ENCODE measurements at regions not wholly inside any gene's neighbourhood (a gene's known extent, or its start where the extent isn't known, plus 50 kb on each side); places are given as distances from the start of the nearest gene placed in this dataset.

DNA sequence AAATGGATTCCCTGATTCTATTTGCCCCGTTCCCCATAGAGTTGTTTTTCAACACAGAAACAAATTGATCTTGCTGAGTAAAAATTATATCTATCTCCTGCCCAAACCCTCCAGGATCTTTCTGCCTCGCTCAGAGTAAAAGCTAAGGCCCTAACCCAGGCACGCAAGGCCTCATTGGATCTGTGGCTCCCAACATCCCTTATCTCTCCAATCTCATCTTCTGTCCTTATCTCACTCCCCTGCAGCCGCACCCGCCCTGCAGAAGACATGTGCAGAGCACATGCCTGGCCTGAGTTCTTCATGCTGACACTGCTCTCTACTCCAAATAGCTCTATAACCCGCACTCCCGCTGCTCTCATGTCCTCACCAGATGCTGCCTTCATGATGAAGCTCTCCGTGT, 543.8 kb upstream of the ZFP42 start:
- TF ChIP-seq EZH2 (IDR thresholded peaks at IDR 0.05; ENCODE audit: low read length): no peak
- TF ChIP-seq, protein P1, sequence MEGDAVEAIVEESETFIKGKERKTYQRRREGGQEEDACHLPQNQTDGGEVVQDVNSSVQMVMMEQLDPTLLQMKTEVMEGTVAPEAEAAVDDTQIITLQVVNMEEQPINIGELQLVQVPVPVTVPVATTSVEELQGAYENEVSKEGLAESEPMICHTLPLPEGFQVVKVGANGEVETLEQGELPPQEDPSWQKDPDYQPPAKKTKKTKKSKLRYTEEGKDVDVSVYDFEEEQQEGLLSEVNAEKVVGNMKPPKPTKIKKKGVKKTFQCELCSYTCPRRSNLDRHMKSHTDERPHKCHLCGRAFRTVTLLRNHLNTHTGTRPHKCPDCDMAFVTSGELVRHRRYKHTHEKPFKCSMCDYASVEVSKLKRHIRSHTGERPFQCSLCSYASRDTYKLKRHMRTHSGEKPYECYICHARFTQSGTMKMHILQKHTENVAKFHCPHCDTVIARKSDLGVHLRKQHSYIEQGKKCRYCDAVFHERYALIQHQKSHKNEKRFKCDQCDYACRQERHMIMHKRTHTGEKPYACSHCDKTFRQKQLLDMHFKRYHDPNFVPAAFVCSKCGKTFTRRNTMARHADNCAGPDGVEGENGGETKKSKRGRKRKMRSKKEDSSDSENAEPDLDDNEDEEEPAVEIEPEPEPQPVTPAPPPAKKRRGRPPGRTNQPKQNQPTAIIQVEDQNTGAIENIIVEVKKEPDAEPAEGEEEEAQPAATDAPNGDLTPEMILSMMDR (optimal IDR thresholded peaks at IDR 0.05 in 1 of 3, IDR thresholded peaks at IDR 0.05 in 1 of 3, conservative IDR thresholded peaks at IDR 0.05 in 1 of 3; ENCODE audit: extremely low read depth in 1 of 3, insufficient read depth in 2 of 3, low read length in 3 of 3): no peak
- H3K36me3 ChIP-seq (ENCODE audit: control insufficient read depth in 2 of 2, extremely low read depth in 1 of 2, insufficient read depth in 2 of 2, low read length in 2 of 2): no peaks in the 10 kb centered on the region
- no peaks in the 10 kb centered on the region for H3K9me1 ChIP-seq (ENCODE audit: control insufficient read depth, extremely low read depth, insufficient read depth, low read length)
- no peaks in the 10 kb centered on the region for H3K79me2 ChIP-seq (ENCODE audit: control insufficient read depth, insufficient read depth, low read length)
- H3K27me3 ChIP-seq (ENCODE audit: control insufficient read depth, extremely low read depth, insufficient read depth, low read length): no peaks in the 10 kb centered on the region
- dilution Hi-C loops (cut with MboI; ENCODE audit: extremely low pct_ligation_motif_present, low sequenced_read_pairs): no loop called here
- DNase-seq (ENCODE audit: low read depth, low spot score): no peak
- H2AFZ ChIP-seq (ENCODE audit: control insufficient read depth, low read length): no peak overlapping the region
- no peaks in the 10 kb centered on the region for H4K20me1 ChIP-seq (ENCODE audit: control insufficient read depth, extremely low read depth, insufficient read depth, low read length)
- no peak overlapping the region for H3K9ac ChIP-seq (ENCODE audit: control insufficient read depth, extremely low read depth, insufficient read depth, low read length)
- no peaks in the 10 kb centered on the region for H3K9me3 ChIP-seq (ENCODE audit: control insufficient read depth, low read depth, low read length)
- FAIRE-seq: no peak
- H3K27ac ChIP-seq (ENCODE audit: control insufficient read depth, insufficient read depth, low read length): no peak overlapping the region
- H3K4me3 ChIP-seq (ENCODE audit: control insufficient read depth in 2 of 3, extremely low read depth in 1 of 3, insufficient read depth in 2 of 3, low read depth in 1 of 3, low read length in 3 of 3): no peak overlapping the region
- no peaks in the 10 kb centered on the region for H3K4me1 ChIP-seq (ENCODE audit: control insufficient read depth, extremely low read depth, insufficient read depth, low read length)
- H3K4me2 ChIP-seq (ENCODE audit: control insufficient read depth, extremely low read depth, insufficient read depth, low read depth, low read length): no peak overlapping the region

DNA sequence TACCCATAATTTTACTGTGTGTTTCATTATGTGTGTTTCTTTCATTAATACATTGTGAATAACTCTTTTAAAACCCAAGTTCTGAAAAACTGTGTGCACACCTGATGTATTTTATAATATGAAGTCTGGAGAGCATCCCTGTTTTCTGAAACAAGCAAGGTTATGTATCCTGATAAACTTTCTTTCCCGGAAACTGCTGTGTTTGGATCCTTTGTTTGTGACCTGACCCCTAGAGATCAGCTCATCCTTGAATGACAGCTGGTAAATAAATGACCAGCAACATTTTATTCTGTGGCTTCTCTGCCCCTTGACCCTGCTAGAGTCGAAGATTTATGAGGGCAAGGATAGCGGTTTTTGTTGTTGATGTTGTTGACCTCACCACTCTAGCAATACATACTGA, 535.6 kb upstream of the ZFP42 start:
- H3K9ac ChIP-seq (ENCODE audit: control insufficient read depth, extremely low read depth, insufficient read depth, low read length): no peak overlapping the region
- H3K4me2 ChIP-seq (ENCODE audit: control insufficient read depth, extremely low read depth, insufficient read depth, low read depth, low read length): no peak overlapping the region
- no peaks in the 10 kb centered on the region for H4K20me1 ChIP-seq (ENCODE audit: control insufficient read depth, extremely low read depth, insufficient read depth, low read length)
- H3K9me3 ChIP-seq (ENCODE audit: control insufficient read depth, low read depth, low read length): no peaks in the 10 kb centered on the region
- no peaks in the 10 kb centered on the region for H3K9me1 ChIP-seq (ENCODE audit: control insufficient read depth, extremely low read depth, insufficient read depth, low read length)
- no peak overlapping the region for H3K4me3 ChIP-seq (ENCODE audit: control insufficient read depth in 2 of 3, extremely low read depth in 1 of 3, insufficient read depth in 2 of 3, low read depth in 1 of 3, low read length in 3 of 3)
- H3K27ac ChIP-seq (ENCODE audit: control insufficient read depth, insufficient read depth, low read length): no peak overlapping the region
- H3K4me1 ChIP-seq (ENCODE audit: control insufficient read depth, extremely low read depth, insufficient read depth, low read length): no peaks in the 10 kb centered on the region
- FAIRE-seq (no peak), DNase-seq (ENCODE audit: low read depth, low spot score) (no peak)
- TF ChIP-seq, protein P1 (optimal IDR thresholded peaks at IDR 0.05 in 1 of 3, IDR thresholded peaks at IDR 0.05 in 1 of 3, conservative IDR thresholded peaks at IDR 0.05 in 1 of 3; ENCODE audit: extremely low read depth in 1 of 3, insufficient read depth in 2 of 3, low read length in 3 of 3): no peak
- no peak for TF ChIP-seq EZH2 (IDR thresholded peaks at IDR 0.05; ENCODE audit: low read length)
- no peaks in the 10 kb centered on the region for H3K36me3 ChIP-seq (ENCODE audit: control insufficient read depth in 2 of 2, extremely low read depth in 1 of 2, insufficient read depth in 2 of 2, low read length in 2 of 2)
- no peak overlapping the region for H2AFZ ChIP-seq (ENCODE audit: control insufficient read depth, low read length)
- no peaks in the 10 kb centered on the region for H3K27me3 ChIP-seq (ENCODE audit: control insufficient read depth, extremely low read depth, insufficient read depth, low read length)
- dilution Hi-C loops (cut with MboI; ENCODE audit: extremely low pct_ligation_motif_present, low sequenced_read_pairs): no loop called here
- H3K79me2 ChIP-seq (ENCODE audit: control insufficient read depth, insufficient read depth, low read length): no peaks in the 10 kb centered on the region
